ENCODE measurements at regions not wholly inside any gene's neighbourhood (a gene's known extent, or its start where the extent isn't known, plus 50 kb on each side); places are given as distances from the start of the nearest gene placed in this dataset.
"Not testable (repeated sequence)": the region's sequence is repeated elsewhere in the genome, so short reads cannot be mapped to it uniquely, and the experiment has no call there.

- no peak for DNase-seq
Observed at GRCh38 chr3:139136469-139137202, 91.9 kb upstream of the PRR23C start.

- DNase-seq: no peak
Observed at GRCh38 chr3:139140553-139140952, 95.9 kb upstream of the PRR23C start.

- not testable (repeated sequence) for DNase-seq
Observed at GRCh38 chr3:139145980-139146379, 101.3 kb upstream of the PRR23C start.

DNA sequence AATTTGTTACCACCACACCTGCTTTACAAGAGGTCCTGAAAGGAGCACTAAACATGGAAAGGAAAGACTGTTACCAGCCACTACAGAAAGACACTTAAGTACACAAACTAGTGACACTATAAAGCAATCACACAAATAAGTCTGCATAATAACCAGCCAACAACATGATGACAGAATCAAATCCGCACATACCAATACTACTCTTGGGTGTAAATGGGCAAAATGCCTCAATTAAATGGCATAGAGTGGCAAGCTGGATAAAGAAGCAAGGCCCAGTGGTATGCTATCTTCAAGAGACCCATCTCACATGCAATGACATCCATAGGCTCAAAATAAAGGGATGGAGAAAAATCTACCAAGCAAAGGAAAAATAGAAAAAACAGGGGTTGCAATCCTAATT, 106.8 kb upstream of the PRR23C start:
- no peak for DNase-seq

- peak; percentile 4 for DNase-seq
Observed at GRCh38 chr3:139153434-139153833, 108.7 kb upstream of the PRR23C start.

GRCh38 chr3:139157161-139157932, 112.7 kb upstream of the PRR23C start:
- DNase-seq: no peak

GRCh38 chr3:139159356-139159755, 114.7 kb upstream of the PRR23C start:
- no peak for DNase-seq

DNA sequence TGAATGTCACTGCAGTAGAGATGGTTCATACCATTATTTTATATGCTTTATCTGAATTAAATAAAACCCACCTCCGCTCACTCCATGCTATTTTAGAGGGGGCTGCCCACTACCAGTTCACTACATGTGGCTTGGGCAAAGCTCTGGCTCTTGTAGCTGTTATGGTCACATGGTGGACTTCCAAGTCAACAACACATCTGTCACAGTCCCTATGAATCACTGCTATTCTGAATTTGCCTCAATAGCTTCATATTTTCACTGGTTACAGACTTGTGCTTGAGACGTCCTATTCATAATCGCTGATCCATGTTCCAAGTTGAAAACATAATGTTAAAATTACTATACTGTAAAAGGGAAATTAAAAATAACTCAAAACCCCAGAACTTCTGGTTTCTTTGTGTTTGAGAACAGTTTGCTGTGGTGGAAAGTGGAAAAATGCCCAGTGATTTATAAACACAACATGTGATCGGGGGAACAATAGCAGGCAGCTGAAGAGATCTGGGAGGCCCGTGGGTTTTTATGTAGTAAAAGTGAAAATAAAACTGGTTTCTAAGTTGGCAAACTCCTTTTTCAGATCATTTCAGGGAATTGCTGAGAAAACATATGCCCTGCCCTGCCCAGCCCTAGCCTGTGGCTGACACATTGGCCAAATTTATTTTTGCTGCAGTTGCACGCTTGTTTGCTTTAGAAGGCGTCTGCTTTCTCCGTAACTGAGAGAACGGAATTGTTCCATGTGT, 128.8 kb upstream of the PRR23C start:
- peak; percentile 84 for DNase-seq

GRCh38 chr3:139180489-139180888, 135.8 kb upstream of the PRR23C start:
- no peak for DNase-seq

GRCh38 chr3:139182143-139182542, 137.5 kb upstream of the PRR23C start:
- no peak for DNase-seq

- no peak for DNase-seq
Observed at GRCh38 chr3:139182598-139182997, 137.9 kb upstream of the PRR23C start.

DNA sequence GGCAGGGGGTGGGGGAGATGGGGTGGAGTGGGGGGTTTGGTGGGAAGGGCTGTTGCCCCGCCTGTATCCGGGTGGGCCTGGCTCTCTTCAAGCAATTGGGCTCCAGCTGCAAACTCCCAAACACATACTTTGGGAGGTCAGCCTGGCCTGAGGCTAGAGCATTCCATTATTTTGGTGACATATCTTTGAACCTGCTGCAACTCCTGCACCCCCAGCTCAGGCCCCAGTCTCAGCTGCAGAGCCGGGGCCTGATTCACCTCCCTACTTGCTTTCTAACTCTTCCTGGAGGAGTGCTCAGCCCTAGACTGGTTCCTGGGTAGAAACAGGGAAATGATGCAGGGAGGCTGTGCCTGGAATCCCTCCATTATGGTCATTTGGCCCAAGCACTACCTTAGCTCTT, 140.8 kb upstream of the PRR23C start:
- DNase-seq: no peak

GRCh38 chr3:139187154-139187553, 142.5 kb upstream of the PRR23C start:
- DNase-seq: no peak

DNA sequence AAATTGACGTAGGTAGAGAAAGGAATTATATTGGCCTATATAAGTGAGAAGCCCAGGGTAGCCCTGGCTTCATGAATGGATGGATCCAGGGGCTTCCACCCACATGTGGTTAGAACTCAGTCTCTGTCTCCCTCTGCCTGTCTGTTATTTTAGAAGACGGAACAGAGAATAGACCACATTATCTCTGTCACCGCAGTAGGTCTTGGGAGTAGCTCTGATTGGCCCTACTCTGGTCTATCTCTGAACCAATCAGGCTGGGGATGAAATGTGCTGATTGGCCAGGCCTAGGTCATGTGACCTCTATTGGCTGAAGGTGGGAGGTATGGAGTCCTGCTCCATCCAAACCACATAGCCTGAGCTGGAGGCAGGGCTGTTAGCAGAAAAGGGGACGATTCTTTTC, 143.0 kb upstream of the PRR23C start:
- DNase-seq: peak; percentile 1

DNA sequence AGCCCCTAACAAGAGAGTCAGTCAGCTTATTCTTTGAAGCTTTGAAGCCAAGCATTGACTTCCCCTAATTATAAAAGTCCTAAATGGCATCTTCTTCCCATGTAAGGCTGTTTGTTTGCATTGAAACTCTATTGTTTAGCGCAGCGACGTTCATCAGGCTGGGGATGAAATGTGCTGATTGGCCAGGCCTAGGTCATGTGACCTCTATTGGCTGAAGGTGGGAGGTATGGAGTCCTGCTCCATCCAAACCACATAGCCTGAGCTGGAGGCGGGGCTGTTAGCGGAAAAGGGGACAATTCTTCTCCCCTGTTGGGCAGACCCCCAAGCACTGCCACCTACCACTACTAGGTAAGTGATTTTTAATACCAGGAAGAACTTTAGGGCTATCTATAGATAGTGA, 145.3 kb upstream of the PRR23C start:
- DNase-seq: no peak

DNA sequence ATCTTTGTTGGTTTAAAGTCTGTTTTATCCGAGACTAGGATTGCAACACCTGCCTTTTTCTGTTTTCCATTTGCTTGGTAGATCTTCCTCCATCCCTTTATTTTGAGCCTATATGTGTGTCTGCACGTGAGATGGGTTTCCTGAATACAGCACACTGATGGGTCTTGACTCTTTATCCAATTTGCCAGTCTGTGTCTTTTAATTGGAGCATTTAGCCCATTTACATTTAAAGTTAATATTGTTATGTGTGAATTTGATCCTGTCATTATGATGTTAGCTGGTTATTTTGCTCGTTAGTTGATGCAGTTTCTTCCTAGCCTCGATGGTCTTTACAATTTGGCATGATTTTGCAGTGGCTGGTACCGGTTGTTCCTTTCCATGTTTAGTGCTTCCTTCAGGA, 149.4 kb upstream of the MRPS22 start:
- not testable (repeated sequence) for DNase-seq

GRCh38 chr3:139196146-139196545, 147.7 kb upstream of the MRPS22 start:
- DNase-seq: not testable (repeated sequence)

DNA sequence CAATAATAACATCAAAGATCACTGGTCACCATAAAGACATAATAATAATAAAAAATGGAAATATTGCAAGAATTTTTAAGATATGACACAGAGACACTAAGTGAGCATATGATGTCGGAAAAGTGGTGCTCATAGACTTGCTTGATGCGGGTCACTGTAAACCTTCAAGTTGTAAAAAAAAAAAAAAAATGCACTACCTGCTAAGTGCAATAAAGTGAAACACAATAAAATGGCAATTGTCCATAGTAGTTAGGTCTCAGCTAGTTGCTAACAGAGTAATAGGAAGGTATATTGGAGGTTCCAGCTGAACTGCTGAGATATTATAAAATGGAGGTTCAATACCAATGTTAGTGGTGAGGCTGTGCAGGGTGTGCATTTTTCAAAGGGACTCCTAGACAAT, 146.6 kb upstream of the MRPS22 start:
- DNase-seq: no peak

DNA sequence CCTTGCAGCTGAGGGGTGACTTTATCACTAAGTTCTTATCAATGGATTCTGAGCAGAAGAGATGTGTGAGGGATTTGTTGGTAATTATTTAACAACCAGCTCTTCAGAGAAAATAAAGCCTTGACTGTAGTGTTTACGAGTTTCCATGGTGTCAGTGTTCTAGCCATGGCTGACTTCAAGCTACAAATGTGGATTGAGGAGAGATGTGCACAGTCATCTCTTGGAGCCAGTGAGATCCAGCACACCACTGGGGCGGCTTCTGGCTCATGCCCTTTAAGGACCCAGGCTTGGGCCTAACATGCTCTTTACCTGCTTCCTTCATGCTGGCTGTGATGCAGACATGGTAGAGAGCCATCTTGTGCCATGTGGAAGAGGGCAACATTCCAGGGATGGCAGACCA, 145.6 kb upstream of the MRPS22 start:
- no peak for DNase-seq

GRCh38 chr3:139198929-139199328, 144.9 kb upstream of the MRPS22 start:
- no peak for DNase-seq

DNA sequence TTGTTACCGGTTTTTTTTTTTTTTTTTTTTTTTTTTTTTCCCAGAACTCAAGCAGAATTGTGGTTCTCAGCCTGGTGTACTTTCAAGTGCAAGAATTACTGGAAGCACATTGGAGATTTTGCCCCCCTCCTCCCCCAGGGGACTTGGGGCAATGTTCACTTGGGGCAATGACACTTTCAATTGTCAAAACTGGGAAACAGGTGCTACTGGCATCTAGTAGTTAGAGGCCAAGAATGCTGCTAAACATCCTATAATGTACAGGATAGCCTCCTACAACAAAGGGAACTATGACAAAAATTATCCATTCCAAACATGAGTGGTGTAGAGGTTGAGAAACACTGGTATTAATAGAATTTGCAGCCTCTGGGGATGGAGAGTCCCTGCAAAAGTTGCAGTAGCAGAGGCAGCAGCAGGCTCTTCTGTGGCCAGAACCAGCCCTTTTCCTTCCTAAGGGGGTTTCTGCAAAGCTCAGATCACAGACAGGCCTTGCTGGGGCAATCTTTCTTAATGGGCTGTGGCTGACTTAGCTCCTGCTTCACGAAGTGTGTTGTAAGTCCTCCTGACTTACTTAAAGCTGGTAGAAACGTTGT, 144.3 kb upstream of the MRPS22 start:
- no peak for DNase-seq

GRCh38 chr3:139201446-139202225, 142.2 kb upstream of the MRPS22 start:
- no peak for DNase-seq

Data from midbrain (tissue), 1 donor.